HG02623 (cell line): ENCODE measurements at regions not wholly inside any gene's neighbourhood (a gene's known extent, or its start where the extent isn't known, plus 50 kb on each side); places are given as distances from the start of the nearest gene placed in this dataset.

Source experiments
- ATAC-seq: cut with Tn5 transposase; IDR thresholded peaks from one replicate; pipeline ENCODE4 v1.9.1; 2021; ENCODE audit warnings: moderate library complexity; ENCODE audit not compliant: unreplicated experiment

- ATAC-seq = no peak
Observed at GRCh38 chr11:116200564-116200963, 572.2 kb downstream of the BUD13 start.

- ATAC-seq = no peak
Observed at GRCh38 chr11:116199182-116199581, 573.6 kb downstream of the BUD13 start.

GRCh38 chr11:116194156-116194904 lies 578.5 kb downstream of the BUD13 start:
- ATAC-seq = no peak

- ATAC-seq = no peak
Observed at GRCh38 chr11:116193321-116194131, 579.3 kb downstream of the BUD13 start.

GRCh38 chr11:116192509-116193210 lies 580.1 kb downstream of the BUD13 start:
- no peak for ATAC-seq

GRCh38 chr11:116190861-116191260 lies 581.9 kb downstream of the BUD13 start:
- ATAC-seq = no peak

- no peak for ATAC-seq
Observed at GRCh38 chr11:116189408-116190170, 583.2 kb downstream of the BUD13 start.

GRCh38 chr11:116188350-116188749 lies 584.4 kb downstream of the BUD13 start:
- no peak for ATAC-seq

- ATAC-seq = no peak
Observed at GRCh38 chr11:116187026-116187425, 585.8 kb downstream of the BUD13 start.

- ATAC-seq = no peak
Observed at GRCh38 chr11:116185551-116185950, 587.2 kb downstream of the BUD13 start.

- no peak for ATAC-seq
Observed at GRCh38 chr11:116184763-116185162, 588.0 kb downstream of the BUD13 start.

- no peak for ATAC-seq
Observed at GRCh38 chr11:116182356-116182966, 590.3 kb downstream of the BUD13 start.

GRCh38 chr11:116180806-116181600 lies 591.8 kb downstream of the BUD13 start:
- ATAC-seq = no peak

GRCh38 chr11:116179401-116179800 lies 593.4 kb downstream of the BUD13 start:
- no peak for ATAC-seq

- no peak for ATAC-seq
Observed at GRCh38 chr11:116177521-116178210, 595.1 kb downstream of the BUD13 start.

GRCh38 chr11:116176484-116177005 lies 596.2 kb downstream of the BUD13 start:
- ATAC-seq = no peak

- no peak for ATAC-seq
Observed at GRCh38 chr11:116175707-116176106, 597.1 kb downstream of the BUD13 start.

- ATAC-seq = no peak
Observed at GRCh38 chr11:116173941-116174911, 598.6 kb downstream of the BUD13 start.
